ENCODE measurements at regions not wholly inside any gene's neighbourhood (a gene's known extent, or its start where the extent isn't known, plus 50 kb on each side); places are given as distances from the start of the nearest gene placed in this dataset.

- H3K27ac ChIP-seq (replicated peaks), result no peak overlapping the region
- intact Hi-C loops (cut with micrococcal nuclease), result no loop called here
Observed at GRCh38 chr6:93749191-93749590, 329.8 kb upstream of the EPHA7 start.

GRCh38 chr6:93746892-93747291, 327.5 kb upstream of the EPHA7 start:
- H3K4me1 ChIP-seq, result no peaks in the 10 kb centered on the region
- H3K9me3 ChIP-seq (replicated peaks), result peaks cover 8% of the 10 kb centered on the region
- no peaks in the 10 kb centered on the region for H3K36me3 ChIP-seq
- DNase-seq, result no peak
- no peak overlapping the region for H3K4me3 ChIP-seq
- H3K27me3 ChIP-seq (ENCODE audit: low read depth), result no peaks in the 10 kb centered on the region
- H3K27ac ChIP-seq (replicated peaks), result no peak overlapping the region
- intact Hi-C loops (cut with micrococcal nuclease), result no loop called here
- no peak for TF ChIP-seq CTCF (IDR thresholded peaks at IDR 0.05; ENCODE audit: borderline replicate concordance)

More at GRCh38 chr6:93749191-93749590, 329.8 kb upstream of the EPHA7 start:
- H3K27me3 ChIP-seq (ENCODE audit: low read depth), result no peaks in the 10 kb centered on the region
- H3K9me3 ChIP-seq (replicated peaks), result peaks cover 2% of the 10 kb centered on the region
- no peaks in the 10 kb centered on the region for H3K4me1 ChIP-seq
- H3K4me3 ChIP-seq, result no peak overlapping the region
- TF ChIP-seq CTCF (IDR thresholded peaks at IDR 0.05; ENCODE audit: borderline replicate concordance), result no peak
- H3K36me3 ChIP-seq, result no peaks in the 10 kb centered on the region
- no peak for DNase-seq

GRCh38 chr6:93745306-93745705, 325.9 kb upstream of the EPHA7 start:
- intact Hi-C loops (cut with micrococcal nuclease), result no loop called here
- no peak for DNase-seq
- Histone ChIP-seq H3K9me3 (replicated peaks) (peaks cover 8% of the 10 kb centered on the region), H3K36me3 (no peaks in the 10 kb centered on the region), H3K27ac (replicated peaks) (no peak overlapping the region), H3K4me3 (no peak overlapping the region), H3K4me1 (no peaks in the 10 kb centered on the region), H3K27me3 (ENCODE audit: low read depth) (no peaks in the 10 kb centered on the region)
- TF ChIP-seq CTCF (IDR thresholded peaks at IDR 0.05; ENCODE audit: borderline replicate concordance), result no peak

DNA sequence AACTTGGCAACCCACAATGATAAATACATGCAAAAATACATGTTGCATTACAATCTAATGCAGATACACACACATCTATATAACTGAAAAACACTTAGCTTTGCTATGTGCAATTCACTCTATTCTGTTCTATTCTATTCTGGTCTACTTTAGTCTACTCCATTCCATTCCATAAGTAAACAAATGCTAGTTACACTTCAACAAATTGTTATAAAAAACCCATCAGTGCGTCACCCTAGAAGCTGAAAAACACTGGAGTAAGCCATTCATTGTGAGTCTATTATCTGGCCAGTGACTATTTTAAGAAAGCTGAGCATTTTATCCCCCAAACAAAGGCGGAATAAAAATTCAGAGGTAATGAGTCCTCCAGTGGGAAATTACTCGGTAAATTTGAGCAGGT, 315.7 kb upstream of the EPHA7 start:
- no peaks in the 10 kb centered on the region for H3K4me1 ChIP-seq
- intact Hi-C loops (cut with micrococcal nuclease), result no loop called here
- no peak for TF ChIP-seq CTCF (IDR thresholded peaks at IDR 0.05; ENCODE audit: borderline replicate concordance)
- no peak overlapping the region for H3K4me3 ChIP-seq
- no peaks in the 10 kb centered on the region for H3K9me3 ChIP-seq (replicated peaks)
- H3K27me3 ChIP-seq (ENCODE audit: low read depth), result no peaks in the 10 kb centered on the region
- H3K36me3 ChIP-seq, result no peaks in the 10 kb centered on the region
- no peak overlapping the region for H3K27ac ChIP-seq (replicated peaks)
- no peak for DNase-seq

- intact Hi-C loops (cut with micrococcal nuclease), result no loop called here
- no peaks in the 10 kb centered on the region for H3K27me3 ChIP-seq (ENCODE audit: low read depth)
- no peaks in the 10 kb centered on the region for H3K36me3 ChIP-seq
- TF ChIP-seq CTCF (IDR thresholded peaks at IDR 0.05; ENCODE audit: borderline replicate concordance), result no peak
- no peak for DNase-seq
- no peaks in the 10 kb centered on the region for H3K4me1 ChIP-seq
- no peak overlapping the region for H3K27ac ChIP-seq (replicated peaks)
- no peak overlapping the region for H3K4me3 ChIP-seq
- no peaks in the 10 kb centered on the region for H3K9me3 ChIP-seq (replicated peaks)
Observed at GRCh38 chr6:93731306-93731705, 311.9 kb upstream of the EPHA7 start.

DNA sequence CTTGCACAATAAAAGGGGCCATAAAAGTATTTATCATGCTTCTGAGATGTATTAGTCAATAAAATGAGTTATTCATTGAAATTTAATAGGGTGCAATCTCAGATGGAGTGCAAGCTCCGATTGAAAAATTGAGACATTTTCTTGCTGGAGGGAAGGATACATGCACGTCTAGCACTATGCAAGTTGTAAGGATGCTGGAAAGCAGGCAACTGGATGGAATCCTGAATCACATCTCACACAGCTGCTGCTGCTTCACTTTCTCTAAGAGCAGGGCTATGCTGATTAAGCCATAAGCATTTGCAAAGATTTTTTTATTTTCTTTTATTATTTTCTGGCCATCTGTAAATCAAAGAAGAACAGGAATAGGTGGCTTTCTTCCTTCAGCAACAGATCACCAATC, 308.8 kb upstream of the EPHA7 start:
- no peaks in the 10 kb centered on the region for H3K27me3 ChIP-seq (ENCODE audit: low read depth)
- intact Hi-C loops (cut with micrococcal nuclease), result no loop called here
- H3K4me3 ChIP-seq, result no peak overlapping the region
- H3K27ac ChIP-seq (replicated peaks), result no peak overlapping the region
- no peaks in the 10 kb centered on the region for H3K36me3 ChIP-seq
- H3K4me1 ChIP-seq, result no peaks in the 10 kb centered on the region
- DNase-seq, result no peak
- H3K9me3 ChIP-seq (replicated peaks), result no peaks in the 10 kb centered on the region
- TF ChIP-seq CTCF (IDR thresholded peaks at IDR 0.05; ENCODE audit: borderline replicate concordance), result no peak

Data from left ventricle myocardium inferior (tissue), 1 donor.